ENCODE measurements at regions not wholly inside any gene's neighbourhood (a gene's known extent, or its start where the extent isn't known, plus 50 kb on each side); places are given as distances from the start of the nearest gene placed in this dataset.
"Not testable (repeated sequence)": the region's sequence is repeated elsewhere in the genome, so short reads cannot be mapped to it uniquely, and the experiment has no call there.

- DNase-seq = no peak
Measured at GRCh38 chr19:30807278-30807677, 435.1 kb downstream of the ZNF536 start.

GRCh38 chr19:30806311-30806710 is 434.1 kb downstream of the ZNF536 start:
- DNase-seq = no peak

GRCh38 chr19:30804751-30805150 is 432.6 kb downstream of the ZNF536 start:
- DNase-seq = no peak

GRCh38 chr19:30804333-30804732 is 432.1 kb downstream of the ZNF536 start:
- not testable (repeated sequence) for DNase-seq

- DNase-seq = no peak
Measured at GRCh38 chr19:30802424-30803013, 430.3 kb downstream of the ZNF536 start.

GRCh38 chr19:30799865-30800755 is 427.9 kb downstream of the ZNF536 start:
- DNase-seq = no peak

GRCh38 chr19:30795727-30796126 is 423.5 kb downstream of the ZNF536 start:
- no peak for DNase-seq

GRCh38 chr19:30792561-30793505 is 420.6 kb downstream of the ZNF536 start:
- DNase-seq = no peak

GRCh38 chr19:30791088-30791487 is 418.9 kb downstream of the ZNF536 start:
- no peak for DNase-seq

GRCh38 chr19:30790056-30790680 is 418.0 kb downstream of the ZNF536 start:
- DNase-seq = no peak

GRCh38 chr19:30788105-30788765 is 416.1 kb downstream of the ZNF536 start:
- DNase-seq = no peak

GRCh38 chr19:30785458-30786137 is 413.4 kb downstream of the ZNF536 start:
- no peak for DNase-seq

GRCh38 chr19:30784850-30785457 is 412.8 kb downstream of the ZNF536 start:
- DNase-seq = peak; percentile 50

GRCh38 chr19:30783936-30784335 is 411.8 kb downstream of the ZNF536 start:
- no peak for DNase-seq

GRCh38 chr19:30783212-30783611 is 411.0 kb downstream of the ZNF536 start:
- DNase-seq = no peak

GRCh38 chr19:30781519-30781918 is 409.3 kb downstream of the ZNF536 start:
- DNase-seq = no peak

- DNase-seq = no peak
Measured at GRCh38 chr19:30781047-30781446, 408.9 kb downstream of the ZNF536 start.

- DNase-seq = no peak
Measured at GRCh38 chr19:30780456-30780855, 408.3 kb downstream of the ZNF536 start.

- DNase-seq = no peak
Measured at GRCh38 chr19:30780032-30780431, 407.8 kb downstream of the ZNF536 start.

GRCh38 chr19:30778961-30779715 is 407.0 kb downstream of the ZNF536 start:
- no peak for DNase-seq

Data from activated naive CD4-positive, alpha-beta T cell treated with anti-CD3 and anti-CD28 coated beads, Interleukin-2, amount 50 U/mL, for 16 hours (primary cell).